Lung (tissue), 11 donors: ENCODE measurements at regions not wholly inside any gene's neighbourhood (a gene's known extent, or its start where the extent isn't known, plus 50 kb on each side); places are given as distances from the start of the nearest gene placed in this dataset.
A peak's percentile ranks its signal among the peaks of the same experiment; 100 is the strongest.

Source experiments
- ATAC-seq: fragments of 200-7000 bp; cut with Tn5 transposase; one replicate; pipeline ENCODE4 v1.9.1; 2020; ENCODE audit warnings: moderate number of reproducible peaks; ENCODE audit not compliant: insufficient read depth, low FRiP score
- DNase-seq, 3 donors: peaks; one replicate each; pipeline ENCODE4 v3.0.0-alpha.2; 2013 to 2017
- H3K27ac ChIP-seq, 2 donors: one replicate each; pipeline ENCODE4 v1.5.1; 2013; ENCODE audit warnings: mild to moderate bottlenecking in 2 of 2, moderate library complexity in 2 of 2, control low read depth in 1 of 2, inconsistent platforms in 1 of 2, low read depth in 1 of 2, low read length in 1 of 2
- H3K27me3 ChIP-seq, 3 donors: one replicate each; pipeline ENCODE4 v1.5.1; 2013; ENCODE audit warnings: low read length in 2 of 3; ENCODE audit not compliant: control insufficient read depth in 3 of 3, insufficient read depth in 3 of 3
- H3K36me3 ChIP-seq, 4 donors: one replicate each; pipeline ENCODE4 v1.5.1; 2013; ENCODE audit warnings: low read length in 4 of 4, mild to moderate bottlenecking in 1 of 4, moderate library complexity in 1 of 4; ENCODE audit not compliant: control insufficient read depth in 4 of 4, insufficient read depth in 4 of 4
- H3K4me1 ChIP-seq, 5 donors: one replicate each; pipeline ENCODE4 v1.5.1; 2013; ENCODE audit warnings: low read length in 5 of 5, mild to moderate bottlenecking in 2 of 5, moderate library complexity in 1 of 5; ENCODE audit not compliant: control insufficient read depth in 5 of 5, insufficient read depth in 5 of 5
- H3K4me3 ChIP-seq: one replicate; pipeline ENCODE4 v1.5.1; 2013; ENCODE audit warnings: mild to moderate bottlenecking, control low read depth, moderate library complexity
- H3K9ac ChIP-seq, 2 donors: one replicate each; pipeline ENCODE4 v1.5.1; 2013; ENCODE audit warnings: low read length in 2 of 2, control low read depth in 1 of 2; ENCODE audit not compliant: insufficient read depth in 1 of 2
- H3K9me3 ChIP-seq, 4 donors: one replicate each; pipeline ENCODE4 v1.5.1; 2013; ENCODE audit warnings: low read length in 3 of 4, mild to moderate bottlenecking in 1 of 4, moderate library complexity in 1 of 4; ENCODE audit not compliant: control insufficient read depth in 4 of 4, insufficient read depth in 3 of 4
- WGBS, 2 donors: extraction: QIAGEN DNeasy Blood & Tissue Kit; methylation state at CpG; one replicate each; pipeline ENCODE4 v1.1.7; 2013; 5-methylcytosine and 5-hydroxymethylcytosine counted together
- TF ChIP-seq, protein P1 (sequence below): IDR thresholded peaks from 2 replicates; pipeline ENCODE4 v1.5.1; 2012; ENCODE audit warnings: mild to moderate bottlenecking; ENCODE audit errors: control extremely low read depth, extremely low read depth
- donor health status: control.
- donor health status: control.
- donor health status: Bipolar disorder and iron deficiency.
- donor health status: healthy.
- donor health status: DM: yes; HTN: yes; CAD: no.

DNA sequence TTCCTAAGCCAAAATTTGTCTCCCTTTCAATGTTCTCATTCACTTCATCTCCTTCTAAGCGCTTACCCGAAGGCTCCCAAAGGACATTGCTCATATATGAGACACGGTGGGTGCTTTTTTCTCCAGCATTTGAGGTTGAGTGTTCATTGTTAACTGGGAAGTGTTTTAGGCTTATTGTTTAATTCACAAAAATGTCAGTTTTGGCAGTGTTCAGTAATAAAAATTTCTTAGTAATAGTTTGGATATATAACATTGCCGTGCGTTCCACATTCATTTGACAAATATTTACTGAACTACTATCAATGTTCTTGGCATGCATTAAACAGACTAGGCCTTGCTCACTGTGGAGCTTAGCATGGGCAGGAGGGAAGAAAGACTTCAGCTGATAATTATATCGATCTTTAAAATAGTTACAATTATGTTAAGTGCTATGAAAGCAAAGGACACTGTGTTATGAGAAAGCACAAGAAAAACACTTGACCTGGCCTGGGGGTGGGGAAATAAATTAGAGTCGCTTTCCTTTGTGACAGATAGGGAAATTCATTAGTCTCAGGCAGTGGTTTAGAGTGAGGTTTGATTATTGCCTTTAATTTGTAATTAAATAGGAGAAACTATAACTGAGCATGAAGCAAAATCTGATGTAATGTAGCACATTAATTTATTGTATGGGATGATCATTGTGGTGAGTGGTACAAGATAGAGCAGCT lies 82.2 kb upstream of the DOCK10 start:
- DNase-seq (no peak), ATAC-seq (no peak)
- TF ChIP-seq, protein P1, sequence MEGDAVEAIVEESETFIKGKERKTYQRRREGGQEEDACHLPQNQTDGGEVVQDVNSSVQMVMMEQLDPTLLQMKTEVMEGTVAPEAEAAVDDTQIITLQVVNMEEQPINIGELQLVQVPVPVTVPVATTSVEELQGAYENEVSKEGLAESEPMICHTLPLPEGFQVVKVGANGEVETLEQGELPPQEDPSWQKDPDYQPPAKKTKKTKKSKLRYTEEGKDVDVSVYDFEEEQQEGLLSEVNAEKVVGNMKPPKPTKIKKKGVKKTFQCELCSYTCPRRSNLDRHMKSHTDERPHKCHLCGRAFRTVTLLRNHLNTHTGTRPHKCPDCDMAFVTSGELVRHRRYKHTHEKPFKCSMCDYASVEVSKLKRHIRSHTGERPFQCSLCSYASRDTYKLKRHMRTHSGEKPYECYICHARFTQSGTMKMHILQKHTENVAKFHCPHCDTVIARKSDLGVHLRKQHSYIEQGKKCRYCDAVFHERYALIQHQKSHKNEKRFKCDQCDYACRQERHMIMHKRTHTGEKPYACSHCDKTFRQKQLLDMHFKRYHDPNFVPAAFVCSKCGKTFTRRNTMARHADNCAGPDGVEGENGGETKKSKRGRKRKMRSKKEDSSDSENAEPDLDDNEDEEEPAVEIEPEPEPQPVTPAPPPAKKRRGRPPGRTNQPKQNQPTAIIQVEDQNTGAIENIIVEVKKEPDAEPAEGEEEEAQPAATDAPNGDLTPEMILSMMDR, result no peak
- 80 to 88% methylated on average over 7 of the region's 7 CpGs for WGBS, 2 donors
- Histone ChIP-seq H3K4me3 (no peak overlapping the region), H3K27me3 (no peaks in the 10 kb centered on the region), H3K4me1 (no peaks in the 10 kb centered on the region), H3K9ac (no peak overlapping the region), H3K27ac (no peak overlapping the region), H3K9me3 (no peaks in the 10 kb centered on the region), H3K36me3 (no peaks in the 10 kb centered on the region)

DNA sequence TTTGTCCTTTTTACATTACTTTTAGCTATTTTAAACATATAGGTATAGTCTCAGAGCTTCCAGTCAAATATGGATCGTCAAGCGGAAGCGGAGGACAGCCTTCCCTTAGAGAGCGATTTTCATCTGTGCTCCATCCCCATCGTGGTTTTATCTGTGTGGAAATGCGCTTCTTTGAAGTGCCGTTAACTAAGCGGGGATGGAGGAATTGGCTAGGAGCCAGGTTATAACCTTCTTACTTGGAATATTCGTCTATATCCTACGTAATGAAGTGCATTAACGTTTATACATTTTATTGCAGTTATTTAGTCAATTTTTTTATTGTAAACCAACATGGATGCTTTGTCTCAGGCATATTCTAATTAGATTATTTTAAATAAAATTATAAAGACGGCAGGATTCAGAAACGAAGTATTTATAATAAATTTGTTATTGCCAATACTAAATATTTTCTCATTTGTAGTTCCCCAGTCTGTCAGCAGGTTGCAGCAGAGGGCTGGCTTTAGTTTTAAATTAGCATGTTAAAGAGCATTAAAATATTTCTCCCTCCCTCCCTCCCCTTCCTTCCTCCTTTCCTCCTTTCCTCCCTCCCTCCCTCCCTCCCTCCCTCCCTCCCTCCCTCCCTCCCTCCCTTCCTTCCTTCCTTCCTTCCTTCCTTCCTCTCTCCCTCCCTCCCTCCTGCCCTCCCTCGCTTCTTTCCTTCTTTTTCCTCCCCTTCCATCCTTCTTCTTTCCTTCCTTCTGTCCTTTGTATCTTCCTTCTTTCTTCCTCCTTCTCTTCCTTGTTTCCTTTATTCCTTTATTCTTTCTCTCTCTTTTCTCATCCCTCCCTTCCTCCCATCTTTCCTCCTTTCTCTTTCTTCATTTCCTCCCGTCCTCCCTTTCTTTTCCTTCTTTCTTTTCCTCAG lies 80.6 kb upstream of the DOCK10 start:
- TF ChIP-seq, protein P1, result peak; percentile 21
- WGBS, 2 donors, result 74 to 76% methylated on average over 14 to 15 of the region's 15 CpGs
- DNase-seq (peak in 2 of 3 donors; percentile 18 to 39), ATAC-seq (no peak)
- Histone ChIP-seq H3K27me3 (no peaks in the 10 kb centered on the region), H3K9ac (no peak overlapping the region), H3K4me3 (no peak overlapping the region), H3K9me3 (no peaks in the 10 kb centered on the region), H3K4me1 (no peaks in the 10 kb centered on the region), H3K36me3 (no peaks in the 10 kb centered on the region), H3K27ac (no peak overlapping the region)

DNA sequence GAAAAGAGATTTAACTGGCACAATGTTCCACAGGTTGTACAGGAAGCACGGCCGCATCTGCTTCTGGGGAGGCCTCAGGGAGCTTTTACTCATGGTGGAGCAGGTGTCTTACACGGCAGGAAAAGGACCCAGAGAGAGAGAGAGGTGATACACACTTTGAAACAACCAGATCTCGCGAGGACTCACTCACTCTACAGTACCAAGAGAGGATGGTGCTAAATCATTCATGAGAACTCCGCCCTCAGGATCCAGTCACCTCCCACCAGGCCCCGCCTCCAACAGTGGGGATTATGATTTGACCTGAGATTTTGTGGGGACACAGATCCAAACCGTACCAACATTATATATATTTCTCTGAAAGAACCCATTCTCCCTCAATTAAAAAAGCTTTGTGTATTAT lies 79.7 kb upstream of the DOCK10 start:
- no peaks in the 10 kb centered on the region for H3K4me1 ChIP-seq
- H3K4me3 ChIP-seq, result no peak overlapping the region
- no peak for DNase-seq
- H3K27me3 ChIP-seq, result no peaks in the 10 kb centered on the region
- no peaks in the 10 kb centered on the region for H3K9me3 ChIP-seq
- H3K9ac ChIP-seq, result no peak overlapping the region
- no peak overlapping the region for H3K27ac ChIP-seq
- 90 to 92% methylated on average over 8 of the region's 8 CpGs for WGBS, 2 donors
- H3K36me3 ChIP-seq, result no peaks in the 10 kb centered on the region
- TF ChIP-seq, protein P1, result no peak
- no peak for ATAC-seq
